Esophagus squamous epithelium (tissue), 4 donors: ENCODE measurements at regions not wholly inside any gene's neighbourhood (a gene's known extent, or its start where the extent isn't known, plus 50 kb on each side); places are given as distances from the start of the nearest gene placed in this dataset.

Experiments
- POLR2A ChIP-seq, 4 donors: fragments of 450-650 bp; IDR thresholded peaks; one replicate each; pipeline ENCODE4 v1.6.1; 2017; ENCODE audit warnings: antibody characterized with exemption in 4 of 4, mild to moderate bottlenecking in 4 of 4, moderate library complexity in 3 of 4
- TF ChIP-seq, protein P1 (sequence below), 6 experiments: fragments of 450-650 bp in 4 of 6; fragments of 200-600 bp in 2 of 6; sonication (generic) in 2 of 6; IDR thresholded peaks; one replicate each; pipeline ENCODE4 v1.5.1; 2016 to 2019; ENCODE audit warnings: antibody characterized with exemption in 6 of 6, mild to moderate bottlenecking in 4 of 6, moderate library complexity in 4 of 6

DNA sequence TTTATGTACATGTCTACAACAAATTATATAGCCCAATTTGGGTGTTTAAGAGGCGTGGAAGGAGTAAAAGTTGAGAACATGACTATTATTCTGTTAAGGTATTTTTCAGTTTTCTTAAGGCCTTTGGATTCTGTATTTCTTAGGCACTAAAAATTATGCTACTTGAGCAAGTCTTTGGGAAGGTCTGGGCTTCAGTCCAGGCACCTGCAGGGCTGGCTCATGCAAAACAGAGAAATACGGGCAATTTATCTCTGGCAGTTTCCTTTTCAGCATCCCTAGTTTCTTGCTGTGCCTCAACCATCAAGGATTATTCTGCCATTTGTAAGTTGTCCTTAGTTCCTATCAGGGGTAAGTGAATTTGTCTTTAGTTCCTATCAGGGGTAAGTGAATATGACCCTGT, 358.8 kb upstream of the B3GALT2 start:
- no peak for TF ChIP-seq POLR2A (IDR thresholded peaks at IDR 0.05)
- TF ChIP-seq, protein P1, sequence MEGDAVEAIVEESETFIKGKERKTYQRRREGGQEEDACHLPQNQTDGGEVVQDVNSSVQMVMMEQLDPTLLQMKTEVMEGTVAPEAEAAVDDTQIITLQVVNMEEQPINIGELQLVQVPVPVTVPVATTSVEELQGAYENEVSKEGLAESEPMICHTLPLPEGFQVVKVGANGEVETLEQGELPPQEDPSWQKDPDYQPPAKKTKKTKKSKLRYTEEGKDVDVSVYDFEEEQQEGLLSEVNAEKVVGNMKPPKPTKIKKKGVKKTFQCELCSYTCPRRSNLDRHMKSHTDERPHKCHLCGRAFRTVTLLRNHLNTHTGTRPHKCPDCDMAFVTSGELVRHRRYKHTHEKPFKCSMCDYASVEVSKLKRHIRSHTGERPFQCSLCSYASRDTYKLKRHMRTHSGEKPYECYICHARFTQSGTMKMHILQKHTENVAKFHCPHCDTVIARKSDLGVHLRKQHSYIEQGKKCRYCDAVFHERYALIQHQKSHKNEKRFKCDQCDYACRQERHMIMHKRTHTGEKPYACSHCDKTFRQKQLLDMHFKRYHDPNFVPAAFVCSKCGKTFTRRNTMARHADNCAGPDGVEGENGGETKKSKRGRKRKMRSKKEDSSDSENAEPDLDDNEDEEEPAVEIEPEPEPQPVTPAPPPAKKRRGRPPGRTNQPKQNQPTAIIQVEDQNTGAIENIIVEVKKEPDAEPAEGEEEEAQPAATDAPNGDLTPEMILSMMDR (IDR thresholded peaks at IDR 0.05): no peak
